Peyer's patch (tissue), 4 donors: ENCODE measurements at regions not wholly inside any gene's neighbourhood (a gene's known extent, or its start where the extent isn't known, plus 50 kb on each side); places are given as distances from the start of the nearest gene placed in this dataset.

Experiments used
- DNase-seq, 3 donors: peaks; one replicate each; pipeline ENCODE4 v3.0.0-alpha.2; 2017 to 2019
- H3K27ac ChIP-seq, 4 donors: fragments of 200-600 bp; sonication (generic); one replicate each; pipeline ENCODE4 v1.5.1; 2016 to 2019
- H3K27me3 ChIP-seq, 2 donors: fragments of 200-600 bp; sonication (generic); one replicate each; pipeline ENCODE4 v1.5.1; 2019
- H3K36me3 ChIP-seq, 3 donors: fragments of 200-600 bp; sonication (generic); one replicate each; pipeline ENCODE4 v1.5.1; 2016 to 2019
- H3K4me1 ChIP-seq, 4 donors: fragments of 200-600 bp; sonication (generic); one replicate each; pipeline ENCODE4 v1.5.1; 2016 to 2019
- H3K4me3 ChIP-seq, 4 donors: fragments of 200-600 bp; sonication (generic); 1 replicate in 3 of 4; 2 replicates in 1 of 4; pipeline ENCODE4 v1.5.1; 2016 to 2019; ENCODE audit warnings: mild to moderate bottlenecking in 1 of 4
- H3K9me3 ChIP-seq, 4 donors: fragments of 200-600 bp; sonication (generic); one replicate each; pipeline ENCODE4 v1.5.1; 2016 to 2019; ENCODE audit warnings: mild to moderate bottlenecking in 1 of 4
- POLR2A ChIP-seq, 2 donors: fragments of 450-650 bp; IDR thresholded peaks; one replicate each; pipeline ENCODE4 v1.5.1; 2017; ENCODE audit warnings: antibody characterized with exemption in 2 of 2, mild to moderate bottlenecking in 2 of 2, moderate library complexity in 2 of 2
- TF ChIP-seq, protein P1 (sequence below), 6 experiments: fragments of 450-650 bp in 4 of 6; fragments of 200-600 bp in 2 of 6; sonication (generic) in 1 of 6; IDR thresholded peaks; one replicate each; pipeline ENCODE4 v1.5.1; 2017 to 2019; ENCODE audit warnings: antibody characterized with exemption in 6 of 6, mild to moderate bottlenecking in 3 of 6, moderate library complexity in 1 of 6

DNA sequence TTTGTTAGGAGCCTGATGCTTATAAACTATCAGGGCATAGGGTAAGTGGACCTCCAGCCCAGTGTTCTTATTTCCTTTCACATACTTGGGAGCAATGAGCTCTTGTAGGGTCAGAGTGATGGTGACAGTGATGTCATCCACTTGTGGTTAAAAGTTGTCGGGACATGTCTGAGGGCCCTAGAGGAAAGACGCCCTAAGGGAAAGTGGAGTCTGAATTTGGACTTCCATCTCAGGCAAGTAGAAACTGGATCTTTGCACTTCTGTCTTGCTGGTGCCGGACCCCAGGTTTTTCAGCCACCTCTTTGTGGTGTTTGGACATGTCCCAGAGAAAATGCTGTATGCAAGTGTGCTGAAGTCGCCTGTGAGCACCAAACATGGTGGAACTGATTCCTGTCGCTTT is 900.5 kb downstream of the C6orf118 start:
- TF ChIP-seq, protein P1, sequence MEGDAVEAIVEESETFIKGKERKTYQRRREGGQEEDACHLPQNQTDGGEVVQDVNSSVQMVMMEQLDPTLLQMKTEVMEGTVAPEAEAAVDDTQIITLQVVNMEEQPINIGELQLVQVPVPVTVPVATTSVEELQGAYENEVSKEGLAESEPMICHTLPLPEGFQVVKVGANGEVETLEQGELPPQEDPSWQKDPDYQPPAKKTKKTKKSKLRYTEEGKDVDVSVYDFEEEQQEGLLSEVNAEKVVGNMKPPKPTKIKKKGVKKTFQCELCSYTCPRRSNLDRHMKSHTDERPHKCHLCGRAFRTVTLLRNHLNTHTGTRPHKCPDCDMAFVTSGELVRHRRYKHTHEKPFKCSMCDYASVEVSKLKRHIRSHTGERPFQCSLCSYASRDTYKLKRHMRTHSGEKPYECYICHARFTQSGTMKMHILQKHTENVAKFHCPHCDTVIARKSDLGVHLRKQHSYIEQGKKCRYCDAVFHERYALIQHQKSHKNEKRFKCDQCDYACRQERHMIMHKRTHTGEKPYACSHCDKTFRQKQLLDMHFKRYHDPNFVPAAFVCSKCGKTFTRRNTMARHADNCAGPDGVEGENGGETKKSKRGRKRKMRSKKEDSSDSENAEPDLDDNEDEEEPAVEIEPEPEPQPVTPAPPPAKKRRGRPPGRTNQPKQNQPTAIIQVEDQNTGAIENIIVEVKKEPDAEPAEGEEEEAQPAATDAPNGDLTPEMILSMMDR (IDR thresholded peaks at IDR 0.05) = no peak
- TF ChIP-seq POLR2A (IDR thresholded peaks at IDR 0.05) = no peak
- Histone ChIP-seq H3K4me1 (no peaks in the 10 kb centered on the region), H3K4me3 (no peak overlapping the region), H3K36me3 (no peaks in the 10 kb centered on the region), H3K9me3 (no peaks in the 10 kb centered on the region), H3K27me3 (no peaks in the 10 kb centered on the region), H3K27ac (no peak overlapping the region)
- no peak for DNase-seq

DNA sequence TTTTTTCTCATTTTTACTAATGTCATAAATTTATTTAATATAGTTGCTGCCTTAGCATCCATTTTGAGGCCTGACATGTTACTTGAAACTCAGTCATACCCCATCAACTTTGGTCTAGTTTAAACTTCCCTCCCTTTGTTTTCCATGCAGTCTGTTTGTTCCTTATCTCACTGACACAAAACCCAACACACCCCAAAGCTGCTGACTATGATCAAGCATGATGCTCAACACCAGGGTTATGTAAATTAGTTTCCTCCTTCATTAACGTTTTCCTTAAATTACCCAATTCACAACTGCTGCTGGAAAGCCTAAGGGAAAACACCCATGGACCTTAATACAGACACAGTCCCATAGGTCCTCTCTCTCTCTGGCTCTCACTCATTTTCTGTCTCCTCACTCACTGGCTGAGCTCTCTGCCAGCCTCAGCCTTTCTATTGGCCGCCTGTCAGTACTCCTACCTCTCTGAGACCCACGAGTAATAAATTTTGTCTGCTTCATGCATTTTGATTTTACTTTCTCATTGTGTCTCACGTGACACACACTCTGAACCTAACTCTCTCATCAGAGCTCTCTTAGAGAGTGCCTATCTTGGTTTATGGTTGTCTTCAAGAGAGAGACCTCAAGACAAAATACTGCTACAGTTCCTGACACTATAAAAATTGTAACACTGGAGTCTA is 904.5 kb downstream of the C6orf118 start:
- TF ChIP-seq POLR2A (IDR thresholded peaks at IDR 0.05) = no peak
- TF ChIP-seq, protein P1 (IDR thresholded peaks at IDR 0.05) = no peak
- no peaks in the 10 kb centered on the region for H3K4me1 ChIP-seq
- no peaks in the 10 kb centered on the region for H3K27me3 ChIP-seq
- no peaks in the 10 kb centered on the region for H3K36me3 ChIP-seq
- DNase-seq = no peak
- no peak overlapping the region for H3K4me3 ChIP-seq
- no peak overlapping the region for H3K27ac ChIP-seq
- H3K9me3 ChIP-seq = no peaks in the 10 kb centered on the region

DNA sequence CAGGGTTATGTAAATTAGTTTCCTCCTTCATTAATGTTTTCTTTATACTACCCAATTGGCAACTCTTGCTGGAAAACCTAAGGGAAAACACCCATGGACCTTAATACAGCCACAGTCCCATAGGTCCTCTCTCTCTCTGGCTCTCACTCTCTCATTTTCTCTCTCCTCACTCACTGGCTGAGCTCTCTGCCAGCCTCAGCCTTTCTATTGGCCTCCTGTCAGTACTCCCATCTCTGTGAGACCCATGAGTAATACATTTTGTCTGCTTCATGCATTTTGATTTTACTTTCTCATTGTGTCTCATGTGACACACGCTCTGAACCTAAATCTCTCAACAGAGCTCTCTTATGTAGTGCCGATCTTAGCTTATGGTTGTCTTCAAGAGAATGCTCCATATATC is 907.5 kb downstream of the C6orf118 start:
- no peak for DNase-seq
- Histone ChIP-seq H3K27me3 (no peaks in the 10 kb centered on the region), H3K4me3 (no peak overlapping the region), H3K27ac (no peak overlapping the region), H3K9me3 (no peaks in the 10 kb centered on the region), H3K4me1 (no peaks in the 10 kb centered on the region), H3K36me3 (no peaks in the 10 kb centered on the region)
- no peak for TF ChIP-seq POLR2A (IDR thresholded peaks at IDR 0.05)
- TF ChIP-seq, protein P1 (IDR thresholded peaks at IDR 0.05) = no peak

DNA sequence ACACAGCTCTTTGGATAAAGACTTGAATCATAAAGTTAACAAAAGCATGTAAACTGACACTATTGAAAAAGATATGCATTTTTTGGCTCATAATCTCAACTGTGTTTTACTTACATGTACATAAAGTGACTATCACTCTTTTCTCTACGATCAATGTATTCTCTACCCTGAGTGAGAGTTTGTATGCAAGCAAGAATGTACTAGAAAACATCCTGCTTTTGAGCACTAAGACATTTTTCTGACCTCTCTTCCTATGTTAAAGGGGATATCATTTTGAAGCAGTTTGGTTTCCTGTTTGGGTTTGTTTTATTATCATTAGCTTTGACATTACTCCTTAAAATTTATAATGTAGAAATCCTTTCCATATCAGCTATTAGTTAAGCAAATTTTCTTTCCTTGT is 910.8 kb downstream of the C6orf118 start:
- H3K4me3 ChIP-seq = no peak overlapping the region
- no peak for DNase-seq
- H3K36me3 ChIP-seq = no peaks in the 10 kb centered on the region
- H3K27ac ChIP-seq = no peak overlapping the region
- H3K4me1 ChIP-seq = no peaks in the 10 kb centered on the region
- no peaks in the 10 kb centered on the region for H3K9me3 ChIP-seq
- TF ChIP-seq, protein P1 (IDR thresholded peaks at IDR 0.05) = no peak
- no peak for TF ChIP-seq POLR2A (IDR thresholded peaks at IDR 0.05)
- no peaks in the 10 kb centered on the region for H3K27me3 ChIP-seq

DNA sequence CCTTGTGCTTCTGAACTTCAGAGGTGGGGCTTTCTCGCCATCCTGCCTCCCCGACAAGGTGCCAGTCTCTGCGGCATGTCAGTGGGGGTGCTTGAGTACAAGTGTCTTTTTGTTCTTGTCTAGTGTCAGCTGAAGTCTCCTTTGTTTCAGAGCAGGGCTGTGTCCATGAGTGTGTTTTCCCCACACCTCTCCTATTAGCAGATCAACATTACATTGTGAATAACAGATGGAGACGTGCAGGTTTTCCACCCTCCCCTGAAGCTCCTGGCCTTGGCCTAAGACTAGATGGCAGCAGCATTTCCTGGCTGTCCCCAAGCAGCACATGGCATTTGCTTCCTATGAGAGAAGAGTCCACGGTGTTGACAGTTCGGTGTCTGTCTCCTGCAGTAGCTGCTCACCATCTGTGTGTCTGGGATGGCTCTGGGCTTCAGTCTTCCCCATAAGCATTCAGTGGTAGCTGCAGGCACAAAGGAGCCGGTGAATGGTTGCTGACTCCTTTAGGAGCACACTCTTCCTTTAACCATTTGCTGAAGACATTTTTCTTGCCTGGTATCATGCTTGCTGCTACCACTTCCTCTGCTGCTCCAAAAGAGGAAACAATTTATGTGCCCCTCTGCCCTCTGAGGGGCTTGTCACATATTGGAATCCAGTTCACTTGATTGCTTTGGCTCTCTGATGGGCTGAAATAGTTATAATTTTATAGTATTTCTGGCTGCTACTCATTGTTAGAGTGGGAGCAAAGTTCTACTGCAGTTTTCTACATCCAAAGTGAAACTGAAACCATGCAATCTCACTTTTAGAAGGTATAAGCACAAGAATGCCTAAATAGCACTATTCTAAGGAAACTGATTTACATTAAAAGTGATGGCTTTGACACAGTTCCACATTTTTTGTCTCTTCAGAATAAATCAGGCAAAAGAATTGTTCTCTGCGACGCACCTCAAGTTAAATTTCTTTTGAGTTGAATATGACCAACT is 913.0 kb downstream of the C6orf118 start:
- H3K9me3 ChIP-seq = no peaks in the 10 kb centered on the region
- no peaks in the 10 kb centered on the region for H3K27me3 ChIP-seq
- no peak for DNase-seq
- no peak overlapping the region for H3K27ac ChIP-seq
- no peak overlapping the region for H3K4me3 ChIP-seq
- no peak for TF ChIP-seq POLR2A (IDR thresholded peaks at IDR 0.05)
- TF ChIP-seq, protein P1 (IDR thresholded peaks at IDR 0.05) = no peak
- H3K36me3 ChIP-seq = no peaks in the 10 kb centered on the region
- no peaks in the 10 kb centered on the region for H3K4me1 ChIP-seq
